A549 (cell line): ENCODE measurements at regions not wholly inside any gene's neighbourhood (a gene's known extent, or its start where the extent isn't known, plus 50 kb on each side); places are given as distances from the start of the nearest gene placed in this dataset.

Experiments used
- ATAC-seq, 2 experiments: fragments of 200-7000 bp in 1 of 2; fragments of >200 bp in 1 of 2; cut with Nextera tagmentation in 1 of 2; cut with Tn5 transposase in 1 of 2; 3 replicates each; pipeline versions ENCODE4 v1.8.0 to v1.9.1; 2018 to 2020; ENCODE audit warnings: mild to moderate bottlenecking in 1 of 2, moderate library complexity in 1 of 2
- CTCF ChIA-PET: fragments of 300-600 bp; sonication (Branson Sonifier 250); formaldehyde crosslinking; extraction: SDS; loops from one replicate; lab custom pipeline; 2021; ENCODE audit warnings: antibody characterized with exemption, inconsistent platforms; lab: Yijun Ruan, JAX
- POLR2A ChIA-PET: fragments of 350-600 bp; formaldehyde crosslinking; extraction: SDS; loops from one replicate; lab custom pipeline; 2021; ENCODE audit warnings: antibody characterized with exemption, inconsistent platforms; lab: Yijun Ruan, JAX
- DNase-seq, 2 experiments: peaks; one replicate each; pipeline versions ENCODE4 v3.0.0 to v3.0.0-alpha.2; 2011 to 2016; ENCODE audit warnings: low read depth in 1 of 2, low spot score in 1 of 2
- FAIRE-seq: peaks from 2 replicates; lab custom pipeline; 2011; peaks lifted over from hg19 to GRCh38; lab: Jason Lieb, UNC
- H3K27ac ChIP-seq, 2 experiments: fragments of >200 bp; sonication (Bioruptor Twin); formaldehyde crosslinking; 3 replicates each; pipeline ENCODE4 v1.5.1; 2016 to 2017
- H3K4me1 ChIP-seq: fragments of >200 bp; sonication (Bioruptor Twin); formaldehyde crosslinking; 3 replicates; pipeline ENCODE4 v1.6.1; 2016
- H3K4me2 ChIP-seq: fragments of >200 bp; sonication (Bioruptor Twin); formaldehyde crosslinking; 3 replicates; pipeline ENCODE4 v1.6.1; 2016
- H3K4me3 ChIP-seq: fragments of >200 bp; sonication (Bioruptor Twin); formaldehyde crosslinking; 3 replicates; pipeline ENCODE4 v1.5.1; 2016
- H3K9me3 ChIP-seq: fragments of >200 bp; sonication (Bioruptor Twin); formaldehyde crosslinking; 3 replicates; pipeline ENCODE4 v1.6.1; 2016
- CHD4 ChIP-seq: fragments of 200-600 bp; sonication (generic); IDR thresholded peaks from 2 replicates; pipeline ENCODE4 v1.6.1; 2016; ENCODE audit warnings: antibody characterized with exemption, mild to moderate bottlenecking, borderline replicate concordance
- E2F6 ChIP-seq: IDR thresholded peaks from 2 replicates; pipeline ENCODE4 v1.6.1; 2012; ENCODE audit warnings: low read depth, borderline replicate concordance
- EP300 ChIP-seq, 2 experiments: fragments of >200 bp; sonication (Bioruptor Twin); formaldehyde crosslinking; IDR thresholded peaks; 2 replicates in 1 of 2; 3 replicates in 1 of 2; pipeline ENCODE4 v1.6.1; 2016 to 2017
- GATA3 ChIP-seq: IDR thresholded peaks from 2 replicates; pipeline ENCODE4 v1.6.1; 2012; ENCODE audit warnings: borderline replicate concordance
- HDAC2 ChIP-seq: fragments of 200-600 bp; sonication (generic); IDR thresholded peaks from 2 replicates; pipeline ENCODE4 v1.6.1; 2016
- HEYL ChIP-seq: fragments of 250-450 bp; sonication (Bioruptor Pico); IDR thresholded peaks from 2 replicates; pipeline ENCODE4 v1.8.0; 2021; ENCODE audit warnings: mild to moderate bottlenecking, moderate library complexity
- HOXB13 ChIP-seq: fragments of 250-450 bp; sonication (Bioruptor Pico); IDR thresholded peaks from 2 replicates; pipeline ENCODE4 v1.5.0; 2020; ENCODE audit warnings: low read depth, mild to moderate bottlenecking, moderate library complexity
- HOXB5 ChIP-seq: fragments of 250-450 bp; sonication (Bioruptor Pico); IDR thresholded peaks from 2 replicates; pipeline ENCODE4 v1.5.0; 2020; ENCODE audit warnings: mild to moderate bottlenecking, moderate library complexity
- MAFK ChIP-seq: fragments of 450-650 bp; IDR thresholded peaks from 2 replicates; pipeline ENCODE4 v1.6.1; 2014; ENCODE audit not compliant: partially characterized antibody
- NPAS2 ChIP-seq: fragments of 250-450 bp; sonication (Bioruptor Pico); IDR thresholded peaks from 2 replicates; pipeline ENCODE4 v1.8.0; 2022; ENCODE audit warnings: mild to moderate bottlenecking, moderate library complexity, borderline replicate concordance
- PBX3 ChIP-seq: IDR thresholded peaks from 2 replicates; pipeline ENCODE4 v1.6.1; 2012
- POLR2A ChIP-seq: IDR thresholded peaks from 2 replicates; pipeline ENCODE4 v1.6.1; 2012; ENCODE audit warnings: mild to moderate bottlenecking, low read length
- POLR2AphosphoS2 ChIP-seq: conservative IDR thresholded peaks from 2 replicates; pipeline ENCODE4 v1.6.1; 2012; ENCODE audit warnings: low read length, improper control_type of control experiment, inconsistent platforms
- RAD21 ChIP-seq, 2 experiments: fragments of >200 bp in 1 of 2; sonication (Bioruptor Twin) in 1 of 2; formaldehyde crosslinking in 1 of 2; IDR thresholded peaks in 1 of 2; conservative IDR thresholded peaks in 1 of 2; 2 replicates in 1 of 2; 3 replicates in 1 of 2; pipeline ENCODE4 v1.6.1; 2012 to 2018; ENCODE audit warnings: inconsistent platforms in 1 of 2
- RCOR1 ChIP-seq: fragments of 150-350 bp; IDR thresholded peaks from 2 replicates; pipeline ENCODE4 v1.6.1; 2014; ENCODE audit warnings: antibody characterized with exemption, low read length, low read depth
- SMC3 ChIP-seq: fragments of >200 bp; sonication (Bioruptor Twin); formaldehyde crosslinking; IDR thresholded peaks from 3 replicates; pipeline ENCODE4 v1.6.1; 2018; ENCODE audit warnings: inconsistent platforms
- SREBF2 ChIP-seq: fragments of 450-650 bp; IDR thresholded peaks from 2 replicates; pipeline ENCODE4 v1.6.1; 2014; ENCODE audit warnings: mild to moderate bottlenecking, moderate library complexity
- TFCP2L1 ChIP-seq: fragments of 250-450 bp; sonication (Bioruptor Pico); IDR thresholded peaks from 2 replicates; pipeline ENCODE4 v1.5.0; 2021; ENCODE audit warnings: mild to moderate bottlenecking
- WGBS: methylation state at CpG from one replicate; pipeline ENCODE4 v1.1.6; 2017; ENCODE audit errors: missing lambda C conversion rate; 5-methylcytosine and 5-hydroxymethylcytosine counted together
- TF ChIP-seq, protein P1 (sequence below): fragments of >200 bp; sonication (Bioruptor Twin); formaldehyde crosslinking; IDR thresholded peaks from 3 replicates; pipeline ENCODE4 v1.6.1; 2016
- TF ChIP-seq, protein P2 (sequence below): fragments of >200 bp; sonication (Bioruptor Twin); formaldehyde crosslinking; IDR thresholded peaks from 2 replicates; pipeline ENCODE4 v1.6.1; 2016

DNA sequence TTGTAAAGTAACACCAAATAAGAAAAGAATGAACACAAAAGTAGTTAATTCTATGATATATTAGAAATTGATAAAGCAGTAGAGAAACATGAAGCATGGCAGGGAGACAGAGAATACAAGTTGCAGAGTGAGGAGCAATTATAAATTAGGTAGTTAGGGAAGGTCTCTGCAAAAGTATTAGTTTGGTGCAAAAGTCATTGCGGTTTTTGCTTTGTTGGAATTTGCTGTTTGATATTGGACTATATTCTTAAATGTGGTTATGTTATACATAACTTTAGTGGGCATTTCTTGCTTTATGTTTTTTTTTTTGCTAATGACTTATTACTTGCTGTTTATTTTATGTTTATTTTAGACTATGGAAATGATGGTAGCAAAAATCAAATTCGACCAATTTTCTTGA, 402.2 kb downstream of the SFMBT2 start (continued):
- TF ChIP-seq SREBF2 = no peak
- no peak for TF ChIP-seq HOXB13

- Histone ChIP-seq H3K4me1 (no peaks in the 10 kb centered on the region), H3K4me3 (no peak overlapping the region), H3K27ac (no peak overlapping the region), H3K4me2 (no peak overlapping the region), H3K9me3 (peaks cover 3% of the 10 kb centered on the region; the same call in 1 of the 3 replicates)
- CTCF ChIA-PET = no interaction called here
- DNase-seq = no peak
- TF ChIP-seq GATA3 (no peak), EP300 (IDR thresholded peaks at IDR 0.05) (no peak), POLR2AphosphoS2 (no peak)
- 37% methylated on average over 8 of the region's 8 CpGs for WGBS
- ATAC-seq = no peak
- POLR2A ChIA-PET = no interaction called here
- FAIRE-seq = no peak
These were observed 403.1 kb downstream of the SFMBT2 start for GRCh38 chr10:7007600-7008190.

- Histone ChIP-seq H3K4me2 (no peak overlapping the region), H3K4me1 (no peaks in the 10 kb centered on the region), H3K4me3 (no peak overlapping the region), H3K9me3 (peaks cover 5% of the 10 kb centered on the region; the same call in 1 of the 3 replicates), H3K27ac (no peak overlapping the region)
- no peak for TF ChIP-seq SREBF2
- no peak for TF ChIP-seq TFCP2L1
- TF ChIP-seq MAFK = no peak
- no peak for TF ChIP-seq POLR2AphosphoS2
- no peak for TF ChIP-seq SMC3
- no peak for TF ChIP-seq NPAS2 (CRISPR knock-in tag)
- no peak for TF ChIP-seq RCOR1
- TF ChIP-seq E2F6 = no peak
- no peak for TF ChIP-seq HOXB5 (CRISPR knock-in tag)
- TF ChIP-seq CHD4 = no peak
- TF ChIP-seq PBX3 = no peak
- TF ChIP-seq RAD21 (conservative IDR thresholded peaks at IDR 0.05 in 1 of 2, IDR thresholded peaks at IDR 0.05 in 1 of 2) = no peak
- TF ChIP-seq, protein P1, sequence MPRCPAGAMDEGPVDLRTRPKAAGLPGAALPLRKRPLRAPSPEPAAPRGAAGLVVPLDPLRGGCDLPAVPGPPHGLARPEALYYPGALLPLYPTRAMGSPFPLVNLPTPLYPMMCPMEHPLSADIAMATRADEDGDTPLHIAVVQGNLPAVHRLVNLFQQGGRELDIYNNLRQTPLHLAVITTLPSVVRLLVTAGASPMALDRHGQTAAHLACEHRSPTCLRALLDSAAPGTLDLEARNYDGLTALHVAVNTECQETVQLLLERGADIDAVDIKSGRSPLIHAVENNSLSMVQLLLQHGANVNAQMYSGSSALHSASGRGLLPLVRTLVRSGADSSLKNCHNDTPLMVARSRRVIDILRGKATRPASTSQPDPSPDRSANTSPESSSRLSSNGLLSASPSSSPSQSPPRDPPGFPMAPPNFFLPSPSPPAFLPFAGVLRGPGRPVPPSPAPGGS = no peak
- no peak for TF ChIP-seq HDAC2
- TF ChIP-seq, protein P2, sequence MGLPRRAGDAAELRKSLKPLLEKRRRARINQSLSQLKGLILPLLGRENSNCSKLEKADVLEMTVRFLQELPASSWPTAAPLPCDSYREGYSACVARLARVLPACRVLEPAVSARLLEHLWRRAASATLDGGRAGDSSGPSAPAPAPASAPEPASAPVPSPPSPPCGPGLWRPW = no peak
- TF ChIP-seq HEYL (CRISPR knock-in tag) = no peak
- no peak for TF ChIP-seq POLR2A
- no peak for FAIRE-seq
- DNase-seq = no peak
- WGBS = 9% methylated on average over 2 of the region's 2 CpGs
- ChIA-PET POLR2A (no interaction called here), CTCF (no interaction called here)
- no peak for ATAC-seq
These were observed 404.3 kb downstream of the SFMBT2 start for GRCh38 chr10:7006566-7006965.
